HG03175 (cell line): ENCODE measurements at regions not wholly inside any gene's neighbourhood (a gene's known extent, or its start where the extent isn't known, plus 50 kb on each side); places are given as distances from the start of the nearest gene placed in this dataset.
"Not testable (repeated sequence)": the region's sequence is repeated elsewhere in the genome, so short reads cannot be mapped to it uniquely, and the experiment has no call there.

Source experiments
- ATAC-seq: cut with Tn5 transposase; IDR thresholded peaks from one replicate; pipeline ENCODE4 v1.9.1; 2021; ENCODE audit warnings: mild to moderate bottlenecking, moderate library complexity; ENCODE audit not compliant: unreplicated experiment

GRCh38 chr5:16987776-16988175 is 51.7 kb upstream of the MYO10 start:
- ATAC-seq, result no peak

- not testable (repeated sequence) for ATAC-seq
These were observed 54.9 kb upstream of the MYO10 start for GRCh38 chr5:16990817-16991520.

GRCh38 chr5:16992006-16992405 is 55.9 kb upstream of the MYO10 start:
- no peak for ATAC-seq

- no peak for ATAC-seq
These were observed 56.4 kb upstream of the MYO10 start for GRCh38 chr5:16992444-16992843.

- no peak for ATAC-seq
These were observed 58.5 kb upstream of the MYO10 start for GRCh38 chr5:16994565-16994964.

- ATAC-seq, result no peak
These were observed 59.3 kb upstream of the MYO10 start for GRCh38 chr5:16995372-16995771.

GRCh38 chr5:17000291-17000939 is 64.3 kb upstream of the MYO10 start:
- no peak for ATAC-seq

GRCh38 chr5:17001428-17001827 is 65.3 kb upstream of the MYO10 start:
- no peak for ATAC-seq

- ATAC-seq, result no peak
These were observed 68.5 kb upstream of the MYO10 start for GRCh38 chr5:17004441-17005106.

GRCh38 chr5:17005107-17005828 is 69.2 kb upstream of the MYO10 start:
- ATAC-seq, result no peak

GRCh38 chr5:17012289-17012688 is 76.2 kb upstream of the MYO10 start:
- ATAC-seq, result no peak

- no peak for ATAC-seq
These were observed 78.6 kb upstream of the MYO10 start for GRCh38 chr5:17014686-17015085.

GRCh38 chr5:17018871-17019270 is 82.8 kb upstream of the MYO10 start:
- no peak for ATAC-seq

- no peak for ATAC-seq
These were observed 83.2 kb upstream of the MYO10 start for GRCh38 chr5:17019324-17019723.

- no peak for ATAC-seq
These were observed 84.9 kb upstream of the MYO10 start for GRCh38 chr5:17020678-17021601.

- ATAC-seq, result no peak
These were observed 85.5 kb upstream of the MYO10 start for GRCh38 chr5:17021602-17021932.

- no peak for ATAC-seq
These were observed 86.2 kb upstream of the MYO10 start for GRCh38 chr5:17022296-17022695.

- ATAC-seq, result no peak
These were observed 88.6 kb upstream of the MYO10 start for GRCh38 chr5:17024686-17025180.

- not testable (repeated sequence) for ATAC-seq
These were observed 95.7 kb upstream of the MYO10 start for GRCh38 chr5:17031659-17032277.
